OCI-LY1 (cell line): ENCODE measurements at regions not wholly inside any gene's neighbourhood (a gene's known extent, or its start where the extent isn't known, plus 50 kb on each side); places are given as distances from the start of the nearest gene placed in this dataset.

ENCODE experiments used
- EZH2 ChIP-seq: fragments of 200-600 bp; sonication (generic), shearing (Covaris generic); IDR thresholded peaks from 2 replicates; pipeline ENCODE4 v1.8.0; 2017; ENCODE audit warnings: borderline replicate concordance, mixed run types, mild to moderate bottlenecking, antibody characterized with exemption, low read length, moderate library complexity, mixed read lengths
- TF ChIP-seq, protein P1 (sequence below): fragments of 200-600 bp; sonication (generic), shearing (Covaris generic); IDR thresholded peaks from 2 replicates; pipeline ENCODE4 v1.5.1; 2017; ENCODE audit warnings: mild to moderate bottlenecking, antibody characterized with exemption, low read length, moderate library complexity, mixed read lengths

- TF ChIP-seq, protein P1, sequence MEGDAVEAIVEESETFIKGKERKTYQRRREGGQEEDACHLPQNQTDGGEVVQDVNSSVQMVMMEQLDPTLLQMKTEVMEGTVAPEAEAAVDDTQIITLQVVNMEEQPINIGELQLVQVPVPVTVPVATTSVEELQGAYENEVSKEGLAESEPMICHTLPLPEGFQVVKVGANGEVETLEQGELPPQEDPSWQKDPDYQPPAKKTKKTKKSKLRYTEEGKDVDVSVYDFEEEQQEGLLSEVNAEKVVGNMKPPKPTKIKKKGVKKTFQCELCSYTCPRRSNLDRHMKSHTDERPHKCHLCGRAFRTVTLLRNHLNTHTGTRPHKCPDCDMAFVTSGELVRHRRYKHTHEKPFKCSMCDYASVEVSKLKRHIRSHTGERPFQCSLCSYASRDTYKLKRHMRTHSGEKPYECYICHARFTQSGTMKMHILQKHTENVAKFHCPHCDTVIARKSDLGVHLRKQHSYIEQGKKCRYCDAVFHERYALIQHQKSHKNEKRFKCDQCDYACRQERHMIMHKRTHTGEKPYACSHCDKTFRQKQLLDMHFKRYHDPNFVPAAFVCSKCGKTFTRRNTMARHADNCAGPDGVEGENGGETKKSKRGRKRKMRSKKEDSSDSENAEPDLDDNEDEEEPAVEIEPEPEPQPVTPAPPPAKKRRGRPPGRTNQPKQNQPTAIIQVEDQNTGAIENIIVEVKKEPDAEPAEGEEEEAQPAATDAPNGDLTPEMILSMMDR, result no peak
- TF ChIP-seq EZH2, result no peak
Measured at GRCh38 chr6:153725456-153725855, 313.6 kb upstream of the OPRM1 start.
